GM21447 (cell line): ENCODE measurements at regions not wholly inside any gene's neighbourhood (a gene's known extent, or its start where the extent isn't known, plus 50 kb on each side); places are given as distances from the start of the nearest gene placed in this dataset.
A peak's percentile ranks its signal among the peaks of the same experiment; 100 is the strongest.

ENCODE experiments used
- ATAC-seq: cut with Tn5 transposase; IDR thresholded peaks from one replicate; pipeline ENCODE4 v1.9.1; 2021; ENCODE audit not compliant: unreplicated experiment

DNA sequence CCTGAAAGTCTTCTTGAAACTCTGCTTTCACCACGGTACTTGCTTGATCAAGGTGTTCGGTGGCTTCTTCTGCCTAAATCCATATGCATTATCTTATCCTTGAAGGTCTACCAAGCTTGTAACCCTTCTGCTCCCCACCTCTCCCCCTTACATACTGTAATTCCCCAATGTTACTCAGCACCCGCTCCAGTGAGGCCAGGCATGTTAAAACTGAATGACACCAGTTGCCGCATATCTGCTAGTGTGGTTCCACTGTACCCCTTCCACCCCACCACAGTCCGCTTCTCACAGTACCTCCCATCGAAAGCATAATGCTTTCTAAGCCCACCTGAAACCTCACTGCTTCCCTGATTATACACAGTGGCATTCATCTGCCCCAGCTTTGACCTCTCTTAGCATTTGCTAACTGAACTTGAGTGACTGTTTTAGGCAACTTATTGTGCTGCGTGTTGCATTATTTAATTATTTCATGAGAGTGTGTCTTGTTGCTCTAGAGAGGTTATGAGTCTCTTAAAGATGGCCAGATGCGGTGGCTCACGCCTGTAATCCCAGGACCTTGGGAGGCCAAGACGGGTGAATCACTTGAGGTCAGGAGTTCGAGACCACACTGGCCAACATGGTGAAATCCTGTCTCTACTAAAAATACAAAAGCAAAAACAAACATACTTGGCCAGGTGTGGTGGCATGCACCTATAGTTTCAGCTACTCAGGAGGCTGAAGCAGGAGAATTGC lies 87.6 kb upstream of the MBNL2 start:
- no peak for ATAC-seq

DNA sequence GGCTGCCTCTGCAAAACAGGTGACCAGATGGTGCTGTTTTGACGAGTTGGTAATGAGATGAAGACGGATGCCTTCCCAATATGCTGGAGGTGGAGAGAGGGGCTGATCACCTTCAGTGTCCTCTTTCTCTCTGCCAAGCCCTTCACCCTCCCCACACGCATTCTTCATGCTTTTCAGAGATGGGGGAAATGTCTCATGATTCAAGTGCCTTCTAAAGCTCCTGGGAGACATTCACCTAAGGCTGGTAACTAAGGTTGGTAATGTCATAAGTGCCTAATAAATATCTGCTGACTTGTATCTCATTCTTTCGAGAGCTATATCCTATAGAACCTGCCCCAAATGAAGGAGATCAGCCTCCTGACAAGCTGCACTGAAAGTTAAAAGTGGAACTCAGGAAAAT lies 86.2 kb upstream of the MBNL2 start:
- no peak for ATAC-seq

DNA sequence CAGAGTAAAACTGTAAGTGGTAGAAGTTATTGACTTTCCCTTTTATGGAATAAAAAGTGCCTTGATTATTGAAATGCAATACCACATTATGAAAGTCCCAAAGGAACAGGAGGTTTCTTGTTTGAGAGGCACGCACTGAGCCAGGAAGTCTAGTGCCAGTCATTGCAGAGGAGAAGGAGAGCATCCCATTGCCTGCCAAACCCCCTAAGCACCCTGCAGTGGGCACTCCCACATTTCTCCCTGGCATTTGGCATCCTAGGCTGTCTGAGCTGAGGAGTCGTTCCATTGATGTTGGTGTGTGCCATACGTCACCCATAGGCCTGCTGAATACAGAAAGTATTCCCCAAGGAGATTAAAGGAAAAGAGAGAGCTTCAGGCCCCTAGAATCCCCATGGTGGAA lies 85.7 kb upstream of the MBNL2 start:
- no peak for ATAC-seq

DNA sequence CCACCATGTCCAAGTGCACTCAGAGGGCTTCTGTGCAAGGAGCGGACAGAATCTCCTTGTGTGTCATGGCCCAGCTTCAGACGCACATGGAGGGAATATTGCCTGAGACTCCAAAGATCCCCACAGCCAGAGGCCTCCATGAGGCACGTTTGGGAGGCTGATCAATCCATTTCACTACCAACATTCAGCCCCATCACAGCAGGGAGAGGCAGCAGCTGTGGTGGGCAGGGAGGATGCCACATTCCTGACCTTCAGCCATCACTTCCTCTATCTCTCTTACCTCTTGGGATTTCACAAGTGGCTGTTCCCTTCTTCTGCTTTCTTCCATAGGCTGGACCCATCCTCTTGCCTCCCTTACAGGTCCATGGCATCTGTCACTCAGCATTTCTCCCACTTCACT lies 82.4 kb upstream of the MBNL2 start:
- ATAC-seq = no peak

DNA sequence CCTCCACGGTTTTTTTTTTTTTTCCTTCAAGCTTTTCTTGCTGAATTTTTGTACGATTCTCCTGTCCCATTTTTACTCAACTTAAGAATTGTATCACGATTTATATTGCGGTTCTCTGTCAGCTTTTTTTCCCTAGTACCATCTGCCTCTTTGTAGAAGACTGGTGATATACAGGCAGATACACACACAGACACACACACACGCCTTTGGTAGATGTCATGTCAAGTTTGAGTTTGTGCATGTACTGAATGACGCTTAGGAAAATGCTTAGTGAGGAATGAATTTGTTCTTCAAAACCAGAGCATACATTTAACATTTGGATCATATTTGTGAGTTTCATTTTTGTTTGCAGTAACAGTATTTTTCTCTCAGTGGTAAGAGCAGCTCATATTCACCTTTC lies 82.0 kb upstream of the MBNL2 start:
- ATAC-seq = no peak

DNA sequence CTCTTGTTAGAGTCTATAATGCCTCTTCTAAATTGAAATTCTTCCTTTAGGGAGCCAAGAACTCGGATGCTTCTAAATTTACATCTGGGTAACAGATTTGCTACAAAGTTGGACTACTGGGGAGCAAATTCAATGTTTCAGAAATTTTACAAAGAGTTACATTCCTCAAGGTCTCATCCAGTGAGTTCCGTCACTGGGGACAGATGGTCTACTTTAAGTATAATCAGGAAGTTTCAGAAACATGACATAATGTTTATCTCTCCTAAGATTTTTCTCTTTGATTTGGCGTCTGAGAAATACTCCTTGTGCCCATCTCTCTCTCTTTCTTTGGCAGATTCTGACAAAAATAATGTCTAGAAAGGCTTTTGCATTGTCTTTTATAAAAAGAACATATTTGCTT lies 81.5 kb upstream of the MBNL2 start:
- ATAC-seq = no peak

DNA sequence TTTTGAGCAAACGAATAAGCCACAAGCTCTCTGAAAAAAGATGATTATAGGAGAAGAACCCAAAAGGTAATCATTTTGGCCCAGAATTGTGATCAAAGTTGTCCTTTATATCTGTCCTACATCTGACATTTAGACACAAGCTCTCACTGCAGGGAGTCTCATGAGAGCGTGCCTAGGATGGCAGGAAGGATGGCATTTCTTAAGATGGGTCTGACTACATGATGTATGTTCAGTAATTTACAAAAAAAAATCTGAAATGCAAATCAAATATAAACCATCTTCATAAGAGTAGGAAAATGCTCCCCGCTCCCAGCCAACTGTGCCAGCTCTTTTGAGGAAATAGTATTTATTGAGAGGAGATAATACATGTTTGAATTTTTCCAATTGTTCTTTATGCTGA lies 81.0 kb upstream of the MBNL2 start:
- ATAC-seq = no peak

DNA sequence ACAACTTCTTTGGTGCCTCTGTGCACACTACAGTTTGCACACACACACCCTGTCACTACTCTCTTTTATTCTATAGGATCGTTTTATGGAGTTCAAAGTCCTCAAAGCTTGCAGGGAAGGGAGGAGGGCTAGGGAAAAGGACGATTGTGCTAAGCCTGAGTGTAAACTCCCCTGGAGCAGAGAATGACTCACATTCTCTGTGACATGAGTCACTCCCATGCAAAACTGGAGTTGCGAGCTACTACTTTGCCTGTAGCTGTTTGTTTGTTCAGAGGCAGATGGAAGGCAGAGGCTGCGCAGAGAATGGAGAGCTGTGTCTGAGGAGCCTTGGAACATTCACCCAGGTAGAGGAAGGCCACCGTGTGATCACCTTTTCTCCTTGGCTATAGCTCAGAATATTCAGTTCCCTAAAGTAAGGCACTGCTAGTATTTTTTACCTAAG lies 80.5 kb upstream of the MBNL2 start:
- ATAC-seq = peak; percentile 98

DNA sequence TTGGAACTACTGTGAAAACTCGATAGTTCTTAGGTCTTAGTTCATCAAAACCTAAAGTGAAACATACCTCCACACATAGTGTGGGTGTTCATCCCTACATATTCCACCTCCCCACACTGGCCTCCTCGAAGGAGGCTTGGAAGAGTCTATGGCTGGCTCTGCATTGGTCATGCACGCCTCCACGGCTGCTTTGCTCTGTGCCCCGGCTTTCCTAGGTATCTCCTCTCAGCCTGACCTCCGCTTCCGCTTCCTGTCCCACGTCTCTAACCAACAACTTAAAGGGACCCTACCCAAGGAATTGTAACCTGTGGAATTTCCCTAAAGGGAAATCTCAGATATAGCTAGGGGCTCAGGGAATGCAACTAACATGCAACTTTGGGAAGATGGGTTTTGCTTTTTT lies 79.7 kb upstream of the MBNL2 start:
- no peak for ATAC-seq

DNA sequence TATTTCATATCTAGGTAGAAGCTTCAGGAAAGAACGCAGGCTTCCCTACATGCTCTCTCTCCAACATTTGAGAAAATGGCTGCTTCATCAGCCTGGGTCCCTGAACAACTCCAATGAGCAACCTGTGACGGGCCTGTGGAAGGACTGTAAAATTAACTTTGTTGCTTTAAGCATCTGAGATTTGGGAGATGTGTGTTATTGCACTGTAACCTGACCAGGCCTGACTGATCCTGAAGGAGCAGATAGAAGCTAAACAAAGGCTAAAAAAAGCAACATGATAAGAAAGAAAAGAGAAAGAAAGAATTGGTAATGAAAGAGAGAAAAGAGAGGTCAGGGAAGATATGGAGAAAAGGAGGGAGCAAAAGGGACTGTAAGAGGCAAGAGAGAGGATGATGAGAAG lies 77.1 kb upstream of the MBNL2 start:
- ATAC-seq = no peak

DNA sequence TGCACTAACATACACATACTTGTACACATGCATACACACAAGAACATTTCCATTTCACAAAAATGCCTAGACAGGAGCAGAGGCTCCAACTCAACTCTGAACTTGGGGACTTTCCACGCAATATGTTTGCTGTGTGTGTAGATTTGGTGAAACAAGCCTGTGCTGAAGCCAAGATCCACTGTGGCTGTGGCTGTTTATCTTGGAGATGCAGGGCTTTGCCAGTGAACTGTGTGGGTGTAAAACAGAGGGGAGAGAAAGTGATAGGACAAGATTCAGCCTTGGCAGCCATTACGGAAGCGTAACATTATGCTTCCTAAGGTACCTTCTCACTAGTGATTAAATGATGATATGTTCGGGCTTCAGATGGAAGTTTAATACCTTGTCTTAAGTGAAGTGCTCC lies 73.2 kb upstream of the MBNL2 start:
- no peak for ATAC-seq

DNA sequence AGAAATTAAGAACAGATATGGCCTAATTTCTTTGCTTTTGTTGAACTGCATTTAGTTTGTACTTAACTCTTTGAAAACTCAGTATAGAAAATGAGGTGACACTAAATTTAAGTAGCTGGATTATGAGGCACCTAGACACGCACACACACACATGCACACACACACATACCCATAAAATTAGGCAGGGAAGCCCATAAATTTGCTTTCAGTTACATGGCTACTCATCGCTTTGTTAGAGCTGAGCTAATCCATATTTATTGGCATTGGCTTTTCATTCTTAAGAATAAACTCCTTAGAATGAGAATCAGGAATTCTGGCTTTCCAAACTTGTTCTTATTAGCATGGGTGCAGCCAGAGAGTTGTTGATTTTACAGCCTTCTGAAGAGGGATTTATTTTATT lies 61.7 kb upstream of the MBNL2 start:
- no peak for ATAC-seq

DNA sequence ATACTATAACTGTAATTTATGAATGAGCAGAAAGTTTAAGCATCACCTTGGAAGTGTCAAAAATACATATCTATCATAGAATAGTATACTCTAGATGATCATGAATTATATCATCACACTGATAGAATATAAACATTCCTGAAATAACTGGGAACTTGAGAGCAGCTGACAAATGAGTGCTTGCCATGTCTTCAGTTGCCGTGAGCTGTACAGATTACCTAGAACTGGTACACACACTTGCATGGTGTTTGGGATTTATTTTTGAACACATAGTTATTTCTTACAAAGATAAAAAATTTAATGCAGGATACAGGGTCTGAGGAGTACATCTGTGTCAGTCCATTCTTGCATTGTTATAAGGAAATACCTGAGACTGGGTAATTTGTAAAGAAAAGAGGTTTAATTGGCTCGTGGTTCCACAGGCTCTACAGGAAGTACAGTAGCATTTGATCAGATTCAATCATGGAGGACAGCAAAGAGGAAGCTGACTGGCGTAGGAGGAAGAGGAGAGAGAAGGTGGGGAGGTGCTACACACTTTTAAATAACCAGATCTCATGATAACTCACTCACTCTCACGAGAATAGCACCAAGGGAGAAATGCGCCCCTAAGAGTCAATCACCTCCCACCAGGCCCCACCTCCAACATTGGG lies 60.4 kb upstream of the MBNL2 start:
- no peak for ATAC-seq

DNA sequence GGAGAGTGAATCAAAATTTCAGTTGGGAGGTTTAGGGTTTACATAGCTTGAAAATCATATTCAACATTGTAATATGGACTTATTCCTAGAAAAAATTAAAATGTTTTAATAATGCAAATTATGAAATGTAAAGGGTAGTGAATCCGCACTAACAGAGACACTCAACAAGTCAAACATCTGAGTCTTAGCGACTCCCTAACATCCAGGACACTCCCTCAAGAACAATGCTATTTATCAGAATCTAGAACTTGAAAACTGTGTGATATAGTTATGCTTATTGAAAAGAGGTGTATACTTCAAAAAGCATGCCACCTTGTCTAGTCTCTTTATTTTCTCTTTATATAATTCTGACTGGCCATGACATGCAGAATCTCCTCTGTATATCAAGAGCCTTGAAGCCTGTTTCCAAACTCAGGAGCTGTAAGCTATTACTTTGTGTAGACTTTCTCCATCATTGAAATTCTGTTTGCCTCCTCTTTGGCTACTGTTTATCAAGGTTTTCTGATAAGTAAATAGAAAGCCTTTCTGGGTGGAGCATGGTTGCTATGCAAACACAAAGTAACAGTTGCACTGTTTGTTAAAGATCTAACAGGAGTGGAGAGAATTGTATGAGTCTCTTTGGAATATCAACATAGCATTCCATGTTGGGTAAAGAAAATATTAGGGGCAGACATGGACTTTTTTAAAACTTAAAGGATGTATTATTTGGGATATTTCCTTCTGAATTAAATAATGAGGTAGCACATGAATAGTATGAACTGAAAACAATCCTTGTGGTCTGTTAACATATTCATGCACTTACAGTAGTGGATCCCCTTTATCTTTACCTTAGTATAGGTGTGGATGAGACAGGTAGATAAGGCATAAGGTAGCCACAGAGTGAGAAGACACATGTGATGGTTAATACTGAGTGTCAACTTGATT lies 56.4 kb upstream of the MBNL2 start:
- no peak for ATAC-seq

DNA sequence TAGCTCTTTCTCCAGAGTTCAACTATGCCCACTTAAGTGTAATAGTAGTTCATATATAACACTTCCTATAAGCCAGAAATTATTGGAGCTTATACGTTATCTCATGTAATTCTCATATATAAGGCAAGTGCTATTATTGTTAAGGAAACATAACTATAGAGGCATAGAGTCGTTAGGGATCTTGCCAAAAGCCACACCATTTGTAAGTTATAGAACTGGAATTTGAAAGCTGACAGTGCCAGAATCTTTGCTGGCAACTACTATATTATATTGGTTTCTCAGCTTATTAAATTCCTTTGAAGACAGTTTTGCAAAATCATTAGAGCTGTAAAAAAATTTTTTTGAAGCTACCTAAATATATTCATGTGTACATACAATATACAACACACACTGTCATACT lies 51.0 kb upstream of the MBNL2 start:
- no peak for ATAC-seq
